IPS-NIHi7 (cell line): ENCODE measurements at regions not wholly inside any gene's neighbourhood (a gene's known extent, or its start where the extent isn't known, plus 50 kb on each side); places are given as distances from the start of the nearest gene placed in this dataset.

Experiments
- DNase-seq: peaks from one replicate; pipeline ENCODE4 v3.0.0; 2012; ENCODE audit warnings: mixed read lengths; ENCODE audit errors: extremely low spot score

- DNase-seq = no peak
These were observed 166.0 kb upstream of the COL1A2 start for GRCh38 chr7:94228678-94229077.

- DNase-seq = no peak
These were observed 163.4 kb upstream of the COL1A2 start for GRCh38 chr7:94231305-94231704.

GRCh38 chr7:94236960-94237359, 157.7 kb upstream of the COL1A2 start:
- DNase-seq = no peak

GRCh38 chr7:94237417-94237816, 157.3 kb upstream of the COL1A2 start:
- DNase-seq = no peak

GRCh38 chr7:94239661-94240234, 154.9 kb upstream of the COL1A2 start:
- DNase-seq = peak; percentile 21

- no peak for DNase-seq
These were observed 153.8 kb upstream of the COL1A2 start for GRCh38 chr7:94240902-94241301.

- no peak for DNase-seq
These were observed 153.2 kb upstream of the COL1A2 start for GRCh38 chr7:94241402-94241925.

- DNase-seq = peak; percentile 29
These were observed 151.5 kb upstream of the COL1A2 start for GRCh38 chr7:94243066-94243711.

GRCh38 chr7:94244760-94245159, 149.9 kb upstream of the COL1A2 start:
- DNase-seq = no peak

- DNase-seq = no peak
These were observed 149.2 kb upstream of the COL1A2 start for GRCh38 chr7:94245500-94245899.

GRCh38 chr7:94247970-94248369, 146.7 kb upstream of the COL1A2 start:
- no peak for DNase-seq

- DNase-seq = no peak
These were observed 145.1 kb upstream of the COL1A2 start for GRCh38 chr7:94249631-94250030.

- no peak for DNase-seq
These were observed 144.6 kb upstream of the COL1A2 start for GRCh38 chr7:94250124-94250523.

- DNase-seq = no peak
These were observed 143.7 kb upstream of the COL1A2 start for GRCh38 chr7:94250987-94251386.

- no peak for DNase-seq
These were observed 142.6 kb upstream of the COL1A2 start for GRCh38 chr7:94252124-94252523.

GRCh38 chr7:94252971-94253370, 141.7 kb upstream of the COL1A2 start:
- DNase-seq = no peak

- no peak for DNase-seq
These were observed 141.0 kb upstream of the COL1A2 start for GRCh38 chr7:94253686-94254085.

GRCh38 chr7:94258418-94259300, 136.0 kb upstream of the COL1A2 start:
- peak; percentile 50 for DNase-seq

- DNase-seq = no peak
These were observed 133.6 kb upstream of the COL1A2 start for GRCh38 chr7:94261067-94261466.

- no peak for DNase-seq
These were observed 129.9 kb upstream of the COL1A2 start for GRCh38 chr7:94264756-94265155.

GRCh38 chr7:94265456-94265855, 129.2 kb upstream of the COL1A2 start:
- no peak for DNase-seq

GRCh38 chr7:94266238-94266644, 128.5 kb upstream of the COL1A2 start:
- no peak for DNase-seq

- DNase-seq = no peak
These were observed 123.9 kb upstream of the COL1A2 start for GRCh38 chr7:94270772-94271171.
